HUES48 (cell line): ENCODE measurements at regions not wholly inside any gene's neighbourhood (a gene's known extent, or its start where the extent isn't known, plus 50 kb on each side); places are given as distances from the start of the nearest gene placed in this dataset.
"Not testable (repeated sequence)": the region's sequence is repeated elsewhere in the genome, so short reads cannot be mapped to it uniquely, and the experiment has no call there.

Experiments used
- H3K27ac ChIP-seq: one replicate; pipeline ENCODE4 v1.7.0; 2013; ENCODE audit warnings: low read depth, low read length, inconsistent platforms
- H3K27me3 ChIP-seq: 2 replicates; pipeline ENCODE4 v1.6.1; 2013; ENCODE audit warnings: mild to moderate bottlenecking, low read length; ENCODE audit not compliant: control insufficient read depth, insufficient read depth
- H3K36me3 ChIP-seq: 2 replicates; pipeline ENCODE4 v1.6.1; 2013; ENCODE audit warnings: low read length; ENCODE audit not compliant: control insufficient read depth, insufficient read depth
- H3K4me1 ChIP-seq: 2 replicates; pipeline ENCODE4 v1.6.1; 2013; ENCODE audit warnings: mild to moderate bottlenecking, low read length; ENCODE audit not compliant: control insufficient read depth, insufficient read depth
- H3K4me3 ChIP-seq: 2 replicates; pipeline ENCODE4 v1.5.1; 2013; ENCODE audit warnings: mild to moderate bottlenecking, low read depth, low read length
- H3K9ac ChIP-seq: 2 replicates; pipeline ENCODE4 v1.6.1; 2013; ENCODE audit warnings: mild to moderate bottlenecking, low read depth, low read length, moderate library complexity
- H3K9me3 ChIP-seq: 2 replicates; pipeline ENCODE4 v1.6.1; 2013; ENCODE audit warnings: low read length; ENCODE audit not compliant: control insufficient read depth, insufficient read depth

DNA sequence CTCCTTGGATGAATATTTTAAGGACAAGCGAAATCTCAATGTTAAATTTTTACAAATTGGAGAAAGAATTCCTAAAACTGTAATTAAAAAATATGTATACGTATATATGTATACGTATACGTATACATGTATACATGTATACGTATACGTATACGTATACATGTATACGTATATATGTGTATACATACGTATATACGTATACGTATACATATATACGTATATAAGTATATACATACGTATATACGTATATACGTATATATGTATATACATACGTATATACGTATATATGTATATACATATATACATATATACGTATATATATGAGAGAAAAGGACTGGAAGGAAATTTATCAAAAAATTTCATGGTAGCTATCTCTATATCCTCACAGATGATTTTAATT lies 110.2 kb upstream of the ACKR3 start:
- H3K9ac ChIP-seq, result no peak overlapping the region

DNA sequence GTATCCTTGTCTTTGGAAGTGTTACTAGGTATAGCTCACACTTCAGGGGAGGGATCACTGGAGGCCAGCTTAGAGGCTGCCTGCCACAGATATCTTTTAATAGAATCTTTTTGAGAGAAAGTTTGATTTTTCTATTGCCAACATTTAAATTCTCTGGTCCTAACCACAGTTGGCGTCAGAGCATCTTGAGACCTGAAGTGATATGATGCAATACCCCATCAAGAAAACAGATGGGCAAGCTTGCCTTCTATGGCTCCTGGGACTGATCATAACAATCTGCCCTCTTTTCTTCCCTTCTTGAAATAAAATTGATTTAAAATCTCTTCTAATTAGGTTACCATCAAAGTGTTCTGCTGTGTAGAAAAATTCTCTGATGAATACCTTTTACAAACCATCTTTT lies 105.5 kb upstream of the ACKR3 start:
- no peaks in the 10 kb centered on the region for H3K27me3 ChIP-seq
- H3K4me3 ChIP-seq, result no peak overlapping the region
- H3K9ac ChIP-seq, result no peak overlapping the region
- no peak overlapping the region for H3K27ac ChIP-seq
- H3K36me3 ChIP-seq, result no peaks in the 10 kb centered on the region
- H3K4me1 ChIP-seq, result no peaks in the 10 kb centered on the region
- H3K9me3 ChIP-seq, result peaks cover 11% of the 10 kb centered on the region; the same call in 1 of the 2 replicates

More for the DNA sequence above, 110.2 kb upstream of the ACKR3 start:
- no peaks in the 10 kb centered on the region for H3K27me3 ChIP-seq
- H3K4me1 ChIP-seq, result no peaks in the 10 kb centered on the region
- no peak overlapping the region for H3K27ac ChIP-seq
- no peaks in the 10 kb centered on the region for H3K36me3 ChIP-seq
- no peak overlapping the region for H3K4me3 ChIP-seq
- H3K9me3 ChIP-seq, result 0 out of 2 replicates have a peak, but pooled peaks cover 3% of the 10 kb centered on the region

DNA sequence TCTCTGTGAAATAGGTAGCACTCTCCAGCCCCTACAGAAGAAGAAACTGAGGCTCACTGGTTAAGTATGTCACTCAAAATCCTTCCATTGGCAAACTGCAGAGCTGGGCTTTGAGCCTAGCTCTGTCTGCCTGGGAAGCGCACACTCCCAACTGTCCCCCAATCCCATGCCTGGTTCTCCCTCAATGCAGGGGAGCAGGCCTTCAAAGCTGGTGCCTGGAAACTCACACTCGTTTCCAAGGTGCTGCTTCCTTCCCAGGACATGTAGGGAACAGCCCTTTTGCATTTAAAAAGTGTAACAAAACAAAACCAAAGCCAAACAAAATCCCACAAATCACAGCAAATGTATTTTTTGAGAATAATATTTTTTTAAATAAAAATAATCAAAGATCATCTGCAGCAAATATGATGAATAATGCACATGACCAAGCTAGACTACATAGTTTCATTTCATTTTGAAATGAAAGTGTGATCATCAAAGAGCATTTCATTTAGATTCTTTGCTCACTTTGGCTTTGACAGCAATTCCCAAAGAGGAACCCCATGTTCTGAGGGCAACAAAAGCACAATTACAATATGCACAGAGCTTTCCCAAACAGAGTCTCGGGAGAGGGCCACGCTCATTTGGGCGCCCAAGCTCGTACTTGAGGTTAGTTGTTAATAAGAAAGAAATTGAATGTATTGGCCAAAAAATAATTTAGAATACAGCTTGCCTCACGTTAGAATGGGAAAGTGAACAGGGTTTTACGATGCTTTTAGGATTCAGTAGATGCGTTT lies 96.7 kb upstream of the ACKR3 start:
- peaks cover 6% of the 10 kb centered on the region for H3K4me1 ChIP-seq
- no peaks in the 10 kb centered on the region for H3K9me3 ChIP-seq
- no peak overlapping the region for H3K27ac ChIP-seq
- no peaks in the 10 kb centered on the region for H3K27me3 ChIP-seq
- no peak overlapping the region for H3K9ac ChIP-seq
- no peak overlapping the region for H3K4me3 ChIP-seq
- no peaks in the 10 kb centered on the region for H3K36me3 ChIP-seq

DNA sequence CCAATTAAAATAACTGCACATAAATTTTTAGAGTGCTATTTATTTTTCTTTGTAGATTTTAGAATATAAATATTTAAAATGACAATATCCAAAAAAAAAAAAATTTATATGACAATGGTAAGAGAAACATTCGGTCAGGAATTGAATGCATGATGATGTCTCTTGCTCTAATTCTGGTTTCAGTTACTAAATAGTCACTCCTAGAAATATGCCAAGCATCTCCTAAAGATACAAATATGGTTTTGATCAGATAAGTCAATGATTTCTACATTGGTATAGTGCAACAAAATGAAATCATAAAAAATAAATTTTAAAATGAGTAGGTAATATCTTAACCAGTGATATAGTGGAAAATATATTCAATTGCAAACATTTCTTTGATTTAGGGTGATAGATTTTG lies 95.9 kb upstream of the ACKR3 start:
- Histone ChIP-seq H3K36me3 (no peaks in the 10 kb centered on the region), H3K9me3 (no peaks in the 10 kb centered on the region), H3K4me3 (no peak overlapping the region), H3K27me3 (no peaks in the 10 kb centered on the region), H3K4me1 (peaks cover 6% of the 10 kb centered on the region), H3K9ac (no peak overlapping the region), H3K27ac (no peak overlapping the region)

DNA sequence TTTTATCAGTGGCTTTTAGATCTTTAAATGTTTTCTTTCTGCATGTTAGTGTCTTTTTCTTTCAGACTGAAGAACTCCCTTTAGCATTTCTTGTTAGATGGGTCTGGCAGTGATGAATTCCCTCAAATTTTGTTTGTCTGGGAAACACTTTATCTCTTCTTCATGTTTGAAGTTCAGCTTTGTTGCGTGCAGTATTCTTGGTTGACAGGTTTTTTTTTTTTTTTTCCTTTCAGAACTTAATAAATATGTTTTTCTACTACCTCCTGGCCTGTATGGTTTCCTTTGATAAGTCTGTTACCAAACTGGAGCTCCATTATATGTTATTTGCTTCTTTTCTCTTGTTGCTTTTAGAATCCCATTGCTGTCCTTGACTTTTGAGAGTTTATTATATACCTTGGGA lies 89.8 kb upstream of the ACKR3 start:
- H3K36me3 ChIP-seq, result no peaks in the 10 kb centered on the region
- H3K27ac ChIP-seq, result no peak overlapping the region
- no peaks in the 10 kb centered on the region for H3K4me1 ChIP-seq
- H3K9ac ChIP-seq, result no peak overlapping the region
- H3K9me3 ChIP-seq, result no peaks in the 10 kb centered on the region; the same call in 1 of the 2 replicates
- H3K4me3 ChIP-seq, result no peak overlapping the region
- H3K27me3 ChIP-seq, result no peaks in the 10 kb centered on the region

DNA sequence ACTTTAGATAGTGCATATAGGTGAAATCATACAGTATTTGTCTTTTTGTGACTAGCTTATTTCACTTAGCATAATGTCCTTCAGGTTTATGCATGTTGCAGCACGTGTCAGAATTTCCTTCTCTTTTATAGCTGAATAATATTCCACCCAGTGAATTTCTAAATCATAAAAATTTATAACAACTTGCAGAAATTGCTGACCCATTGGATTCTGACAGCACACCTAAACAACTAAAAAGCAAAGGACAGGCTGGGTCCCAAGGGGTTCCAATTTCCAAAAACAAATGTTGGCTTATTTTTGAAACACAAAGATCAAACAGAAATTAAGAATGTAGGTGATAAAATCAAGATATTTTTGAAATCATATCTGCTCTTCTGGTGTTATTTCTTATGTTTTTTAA lies 86.5 kb upstream of the ACKR3 start:
- Histone ChIP-seq H3K9ac (no peak overlapping the region), H3K27ac (no peak overlapping the region), H3K27me3 (no peaks in the 10 kb centered on the region), H3K9me3 (no peaks in the 10 kb centered on the region; the same call in 1 of the 2 replicates), H3K36me3 (0 out of 2 replicates have a peak, but pooled peaks cover 6% of the 10 kb centered on the region), H3K4me1 (no peaks in the 10 kb centered on the region), H3K4me3 (no peak overlapping the region)

DNA sequence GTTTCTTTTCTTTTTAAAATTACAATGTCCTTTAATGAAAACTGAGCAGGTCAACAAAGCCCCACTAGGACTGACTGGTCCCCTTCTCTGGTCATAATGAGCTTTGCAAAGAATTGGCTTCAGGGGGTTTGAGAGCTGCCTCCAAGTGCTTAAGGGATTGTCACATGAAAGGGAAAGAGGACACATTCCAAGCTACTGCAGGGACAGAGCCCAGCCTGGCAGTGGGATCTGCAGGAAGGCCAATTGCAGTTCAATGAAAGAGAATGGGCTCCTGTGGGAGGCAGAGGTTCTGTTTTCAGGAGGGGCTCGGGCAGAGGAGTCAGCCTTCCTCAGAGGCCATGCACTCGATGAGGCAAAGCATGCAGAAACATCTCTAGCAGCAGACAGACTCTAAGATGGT lies 84.1 kb upstream of the ACKR3 start:
- H3K27ac ChIP-seq, result no peak overlapping the region

DNA sequence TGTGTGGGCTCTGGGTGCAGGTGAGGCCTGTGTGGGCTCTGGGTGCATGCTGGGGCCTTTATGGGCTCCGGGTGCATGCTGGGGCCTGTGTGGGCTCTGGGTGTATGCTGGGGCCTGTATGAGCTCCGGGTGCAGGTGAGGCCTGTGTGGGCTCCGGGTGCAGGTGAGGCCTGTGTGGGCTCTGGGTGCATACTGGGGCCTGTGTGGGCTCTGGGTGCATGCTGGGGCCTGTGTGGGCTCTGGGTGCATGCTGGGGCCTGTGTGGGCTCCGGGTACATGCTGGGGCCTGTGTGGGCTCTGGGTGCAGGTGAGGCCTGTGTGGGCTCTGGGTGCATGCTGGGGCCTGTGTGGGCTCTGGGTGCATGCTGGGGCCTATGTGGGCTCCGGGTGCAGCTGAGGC lies 80.5 kb upstream of the ACKR3 start:
- H3K4me1 ChIP-seq, H3K9me3 ChIP-seq, H3K27me3 ChIP-seq, H3K9ac ChIP-seq, H3K4me3 ChIP-seq, H3K27ac ChIP-seq, H3K36me3 ChIP-seq: not testable (repeated sequence)

More for the DNA sequence above, 84.1 kb upstream of the ACKR3 start:
- H3K4me1 ChIP-seq, result no peaks in the 10 kb centered on the region
- no peaks in the 10 kb centered on the region; the same call in 1 of the 2 replicates for H3K9me3 ChIP-seq
- H3K9ac ChIP-seq, result no peak overlapping the region
- no peak overlapping the region for H3K4me3 ChIP-seq
- H3K36me3 ChIP-seq, result 0 out of 2 replicates have a peak, but pooled peaks cover 6% of the 10 kb centered on the region
- H3K27me3 ChIP-seq, result no peaks in the 10 kb centered on the region

DNA sequence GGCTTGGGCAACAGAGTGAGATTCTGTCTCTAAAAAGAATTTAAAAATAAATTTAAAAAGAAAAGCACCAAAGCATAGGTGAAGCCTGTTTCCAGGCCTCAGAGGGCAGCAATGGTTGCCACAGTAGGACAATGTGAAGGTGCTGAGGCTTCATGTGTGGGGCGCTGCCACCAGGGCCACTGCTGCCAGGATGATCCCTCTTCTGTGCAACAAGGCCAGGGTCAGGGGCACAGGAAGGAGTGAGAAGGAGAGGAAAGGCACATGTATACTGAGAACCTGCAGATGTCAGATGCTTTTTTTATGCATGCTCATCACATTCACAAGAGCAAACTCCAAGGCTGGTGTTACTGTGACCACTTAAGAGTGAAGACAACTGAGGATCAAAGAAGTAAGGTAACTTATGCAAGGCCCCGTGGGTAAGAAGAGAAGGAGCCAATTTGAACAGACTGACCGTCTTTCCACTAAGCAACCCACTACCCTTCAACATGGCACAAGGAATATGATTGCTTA lies 79.7 kb upstream of the ACKR3 start:
- H3K36me3 ChIP-seq, result peaks cover 10% of the 10 kb centered on the region; the same call in 1 of the 2 replicates
- no peaks in the 10 kb centered on the region for H3K4me1 ChIP-seq
- no peaks in the 10 kb centered on the region for H3K27me3 ChIP-seq
- H3K9me3 ChIP-seq, result no peaks in the 10 kb centered on the region
- no peak overlapping the region for H3K27ac ChIP-seq
- no peak overlapping the region for H3K9ac ChIP-seq
- H3K4me3 ChIP-seq, result no peak overlapping the region

DNA sequence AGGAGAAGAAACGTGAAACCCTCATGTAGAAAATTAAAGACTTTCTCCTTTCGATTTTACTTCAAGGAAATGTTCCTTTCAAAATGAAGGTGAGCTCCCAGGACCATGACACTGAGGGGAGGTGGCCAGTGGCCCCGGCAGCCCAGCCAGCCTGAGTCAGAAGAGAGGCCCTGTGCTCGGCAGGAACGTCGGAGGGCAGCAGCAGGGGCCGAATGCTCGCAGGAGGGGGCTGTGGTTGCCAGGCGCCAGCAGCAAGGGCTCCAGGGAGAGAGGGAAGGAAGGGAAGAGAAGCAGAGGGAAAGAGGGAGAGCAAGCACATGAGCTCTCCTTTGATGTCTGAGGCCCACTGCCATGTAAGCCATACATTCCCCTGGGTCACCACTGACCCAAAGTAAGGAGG lies 73.3 kb upstream of the ACKR3 start:
- Histone ChIP-seq H3K36me3 (peaks cover 8% of the 10 kb centered on the region), H3K9me3 (no peaks in the 10 kb centered on the region), H3K4me3 (no peak overlapping the region), H3K27me3 (no peaks in the 10 kb centered on the region), H3K4me1 (no peaks in the 10 kb centered on the region), H3K9ac (no peak overlapping the region), H3K27ac (no peak overlapping the region)

DNA sequence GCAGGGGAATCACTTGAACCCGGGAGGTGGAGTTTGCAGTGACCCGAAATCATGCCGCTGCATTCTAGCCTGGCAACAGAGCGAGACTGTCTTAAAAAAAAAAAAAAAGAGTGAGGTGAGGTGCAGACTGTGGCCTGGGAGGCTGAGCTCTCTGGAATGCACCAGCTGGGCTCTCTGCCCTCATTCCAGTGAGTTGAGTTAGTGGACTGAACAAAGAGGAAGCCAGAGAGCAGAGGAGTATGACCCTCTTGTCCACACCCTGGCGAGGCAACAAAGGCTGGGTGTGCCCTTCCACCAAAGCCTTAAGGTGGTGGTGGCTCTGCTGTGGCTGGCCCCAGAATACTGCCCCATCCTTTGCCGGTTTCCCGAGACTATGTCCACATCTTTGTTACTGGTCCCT lies 71.3 kb upstream of the ACKR3 start:
- H3K9ac ChIP-seq, result no peak overlapping the region
- H3K36me3 ChIP-seq, result peaks cover 7% of the 10 kb centered on the region
- H3K27me3 ChIP-seq, result no peaks in the 10 kb centered on the region
- H3K4me3 ChIP-seq, result no peak overlapping the region
- H3K27ac ChIP-seq, result no peak overlapping the region
- no peaks in the 10 kb centered on the region for H3K4me1 ChIP-seq
- no peaks in the 10 kb centered on the region for H3K9me3 ChIP-seq
